SK-N-SH (cell line): ENCODE measurements at regions not wholly inside any gene's neighbourhood (a gene's known extent, or its start where the extent isn't known, plus 50 kb on each side); places are given as distances from the start of the nearest gene placed in this dataset.

ENCODE experiments used
- FOSL2 ChIP-seq: IDR thresholded peaks from 2 replicates; pipeline ENCODE4 v1.4.0; 2012; ENCODE audit warnings: low read depth, mild to moderate bottlenecking, moderate library complexity, borderline replicate concordance
- RAD21 ChIP-seq: IDR thresholded peaks from 2 replicates; pipeline ENCODE4 v1.6.1; 2012; ENCODE audit warnings: mild to moderate bottlenecking, low read length
- TF ChIP-seq, protein P1 (sequence below): IDR thresholded peaks from 2 replicates; pipeline ENCODE4 v1.4.0; 2012; ENCODE audit warnings: low read depth, borderline replicate concordance

DNA sequence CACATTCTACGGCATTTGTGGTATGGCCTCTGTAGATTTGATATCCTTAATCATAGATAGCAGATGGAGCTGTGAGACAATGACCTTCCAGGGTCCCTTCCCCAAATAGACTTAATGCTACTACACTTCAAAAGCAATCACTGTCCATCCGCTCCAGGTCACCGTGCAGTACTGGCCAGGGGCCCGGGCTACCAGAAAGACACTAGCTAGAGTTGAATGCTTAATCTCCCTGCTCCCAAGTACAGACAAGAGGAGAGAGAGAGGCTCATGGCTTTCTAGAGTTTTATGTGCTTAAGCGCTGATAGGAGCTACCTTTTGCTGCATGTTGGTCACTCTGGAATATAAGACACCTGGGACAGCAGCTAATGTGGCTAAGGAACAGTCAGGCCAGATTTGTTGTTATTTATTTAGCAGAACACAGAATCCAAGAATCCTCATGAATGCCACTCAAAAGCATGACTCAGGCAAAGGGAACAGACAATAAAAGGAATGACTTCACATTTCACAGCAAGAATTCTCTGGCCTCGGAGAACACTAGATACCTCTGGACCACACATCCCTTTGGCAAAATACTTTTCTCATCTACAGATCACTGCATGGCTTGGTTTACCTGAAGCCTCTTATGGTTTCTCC is 165.0 kb downstream of the LACC1 start:
- no peak for TF ChIP-seq RAD21
- TF ChIP-seq, protein P1, sequence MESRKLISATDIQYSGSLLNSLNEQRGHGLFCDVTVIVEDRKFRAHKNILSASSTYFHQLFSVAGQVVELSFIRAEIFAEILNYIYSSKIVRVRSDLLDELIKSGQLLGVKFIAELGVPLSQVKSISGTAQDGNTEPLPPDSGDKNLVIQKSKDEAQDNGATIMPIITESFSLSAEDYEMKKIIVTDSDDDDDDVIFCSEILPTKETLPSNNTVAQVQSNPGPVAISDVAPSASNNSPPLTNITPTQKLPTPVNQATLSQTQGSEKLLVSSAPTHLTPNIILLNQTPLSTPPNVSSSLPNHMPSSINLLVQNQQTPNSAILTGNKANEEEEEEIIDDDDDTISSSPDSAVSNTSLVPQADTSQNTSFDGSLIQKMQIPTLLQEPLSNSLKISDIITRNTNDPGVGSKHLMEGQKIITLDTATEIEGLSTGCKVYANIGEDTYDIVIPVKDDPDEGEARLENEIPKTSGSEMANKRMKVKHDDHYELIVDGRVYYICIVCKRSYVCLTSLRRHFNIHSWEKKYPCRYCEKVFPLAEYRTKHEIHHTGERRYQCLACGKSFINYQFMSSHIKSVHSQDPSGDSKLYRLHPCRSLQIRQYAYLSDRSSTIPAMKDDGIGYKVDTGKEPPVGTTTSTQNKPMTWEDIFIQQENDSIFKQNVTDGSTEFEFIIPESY: no peak
- TF ChIP-seq FOSL2: no peak
